ENCODE measurements at regions not wholly inside any gene's neighbourhood (a gene's known extent, or its start where the extent isn't known, plus 50 kb on each side); places are given as distances from the start of the nearest gene placed in this dataset.

DNA sequence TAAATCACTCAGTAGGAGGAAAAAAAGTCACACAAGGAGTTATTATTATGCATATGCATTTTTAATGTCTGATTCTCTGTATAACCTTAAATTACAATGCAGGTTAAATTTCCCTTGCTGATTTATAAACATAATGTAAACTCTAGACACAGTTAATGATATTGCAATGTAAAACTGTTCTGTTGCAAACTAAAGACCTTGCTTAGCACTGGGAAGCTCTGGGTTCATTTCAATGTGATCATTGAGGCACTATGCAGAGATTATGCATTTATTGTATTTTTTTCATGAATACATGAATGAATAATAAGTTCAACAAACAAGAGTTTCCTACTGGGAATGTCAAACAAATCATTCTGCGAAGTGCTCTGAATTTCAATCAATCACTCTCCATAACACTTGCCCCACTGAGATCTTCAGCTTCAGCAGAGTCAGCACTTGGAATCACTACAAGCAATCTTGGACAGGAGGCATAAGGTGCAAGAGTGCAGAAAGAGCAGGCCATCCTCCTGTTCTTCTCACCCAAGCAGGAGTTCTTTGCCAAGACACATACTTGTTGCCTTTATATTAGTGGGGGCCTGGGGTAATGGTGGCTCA is 232.1 kb downstream of the CSNK1G3 start:
- Histone ChIP-seq H2AFZ (ENCODE audit: insufficient read depth, low read depth, low read length, poor library complexity, severe bottlenecking) (no peak overlapping the region), H3K27ac (ENCODE audit: low read length in 2 of 2) (no peak overlapping the region), H3K36me3 (replicated peaks in 1 of 2; ENCODE audit: control extremely low read depth in 1 of 2, control insufficient read depth in 1 of 2, extremely low read depth in 1 of 2, insufficient read depth in 2 of 2, low read length in 1 of 2) (no peaks in the 10 kb centered on the region), H4K20me1 (ENCODE audit: control insufficient read depth, insufficient read depth, low read length, poor library complexity, severe bottlenecking) (no peaks in the 10 kb centered on the region), H3K9ac (ENCODE audit: low read length) (no peak overlapping the region), H3K27me3 (replicated peaks in 1 of 4; ENCODE audit: control extremely low read depth in 1 of 4, control insufficient read depth in 3 of 4, insufficient read depth in 4 of 4, low read length in 3 of 4) (no peaks in the 10 kb centered on the region), H3K9me3 (ENCODE audit: control extremely low read depth in 1 of 3, control insufficient read depth in 2 of 3, insufficient read depth in 1 of 3, low read length in 2 of 3) (no peaks in the 10 kb centered on the region), H3K4me1 (ENCODE audit: control insufficient read depth in 2 of 2, insufficient read depth in 2 of 2, low read length in 2 of 2) (no peaks in the 10 kb centered on the region), H3K79me2 (ENCODE audit: control insufficient read depth, insufficient read depth, low read length) (no peaks in the 10 kb centered on the region), H3K4me3 (ENCODE audit: control extremely low read depth in 1 of 5, extremely low read depth in 1 of 5, insufficient read depth in 1 of 5, low read depth in 2 of 5, low read length in 4 of 5) (no peak overlapping the region), H3K4me2 (replicated peaks; ENCODE audit: low read depth, low read length, poor library complexity, severe bottlenecking) (no peak overlapping the region)
- TF ChIP-seq, protein P1, sequence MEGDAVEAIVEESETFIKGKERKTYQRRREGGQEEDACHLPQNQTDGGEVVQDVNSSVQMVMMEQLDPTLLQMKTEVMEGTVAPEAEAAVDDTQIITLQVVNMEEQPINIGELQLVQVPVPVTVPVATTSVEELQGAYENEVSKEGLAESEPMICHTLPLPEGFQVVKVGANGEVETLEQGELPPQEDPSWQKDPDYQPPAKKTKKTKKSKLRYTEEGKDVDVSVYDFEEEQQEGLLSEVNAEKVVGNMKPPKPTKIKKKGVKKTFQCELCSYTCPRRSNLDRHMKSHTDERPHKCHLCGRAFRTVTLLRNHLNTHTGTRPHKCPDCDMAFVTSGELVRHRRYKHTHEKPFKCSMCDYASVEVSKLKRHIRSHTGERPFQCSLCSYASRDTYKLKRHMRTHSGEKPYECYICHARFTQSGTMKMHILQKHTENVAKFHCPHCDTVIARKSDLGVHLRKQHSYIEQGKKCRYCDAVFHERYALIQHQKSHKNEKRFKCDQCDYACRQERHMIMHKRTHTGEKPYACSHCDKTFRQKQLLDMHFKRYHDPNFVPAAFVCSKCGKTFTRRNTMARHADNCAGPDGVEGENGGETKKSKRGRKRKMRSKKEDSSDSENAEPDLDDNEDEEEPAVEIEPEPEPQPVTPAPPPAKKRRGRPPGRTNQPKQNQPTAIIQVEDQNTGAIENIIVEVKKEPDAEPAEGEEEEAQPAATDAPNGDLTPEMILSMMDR (IDR thresholded peaks at IDR 0.05) = no peak
- no peak for TF ChIP-seq EZH2 (IDR thresholded peaks at IDR 0.05; ENCODE audit: borderline replicate concordance, insufficient read depth, low read depth, low read length, poor library complexity, severe bottlenecking)
- H3K4me1 Mint-ChIP-seq = no peaks in the 10 kb centered on the region
- H3K9me3 Mint-ChIP-seq (ENCODE audit: insufficient read depth) = no peaks in the 10 kb centered on the region
- no peak for ATAC-seq (ENCODE audit: low read depth)
- ChIA-PET POLR2A (no interaction called here), CTCF (no interaction called here)
- no peak overlapping the region for H3K4me3 Mint-ChIP-seq
- H3K27me3 Mint-ChIP-seq = no peaks in the 10 kb centered on the region
- no peak for DNase-seq
- intact Hi-C loops (cut with micrococcal nuclease) = no loop called here
- 100% methylated on average over 1 of the region's 1 CpG for WGBS (ENCODE audit: insufficient coverage)
- H3K27ac Mint-ChIP-seq = no peak overlapping the region

DNA sequence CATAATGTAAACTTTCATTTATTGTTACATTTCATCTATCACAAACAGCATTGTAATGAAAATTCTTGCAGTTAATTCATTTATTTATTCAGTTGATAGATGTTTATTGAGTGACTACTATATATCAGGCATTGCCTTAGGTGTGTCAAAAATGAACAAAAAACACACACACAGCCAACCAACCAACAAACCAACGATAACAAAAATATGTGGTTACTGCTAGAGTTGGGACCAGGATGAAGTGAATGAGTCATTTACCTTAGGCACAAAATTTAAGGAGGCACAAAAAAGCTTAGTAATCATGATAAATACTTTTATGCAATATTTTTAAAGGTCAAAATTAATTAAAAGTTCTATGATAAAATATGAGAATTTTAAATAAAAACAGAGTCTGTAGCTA is 223.4 kb downstream of the CSNK1G3 start:
- POLR2A ChIA-PET = no interaction called here
- H3K27ac Mint-ChIP-seq = no peak overlapping the region

More for the DNA sequence above, 223.4 kb downstream of the CSNK1G3 start:
- Histone ChIP-seq H4K20me1 (ENCODE audit: control insufficient read depth, insufficient read depth, low read length, poor library complexity, severe bottlenecking) (no peaks in the 10 kb centered on the region), H3K9ac (ENCODE audit: low read length) (no peak overlapping the region), H3K9me3 (ENCODE audit: control extremely low read depth in 1 of 3, control insufficient read depth in 2 of 3, insufficient read depth in 1 of 3, low read length in 2 of 3) (peaks cover 0 to 11% (median 8%) of the 10 kb centered on the region in 3 donors), H3K4me1 (ENCODE audit: control insufficient read depth in 2 of 2, insufficient read depth in 2 of 2, low read length in 2 of 2) (no peaks in the 10 kb centered on the region), H3K4me2 (replicated peaks; ENCODE audit: low read depth, low read length, poor library complexity, severe bottlenecking) (no peak overlapping the region), H3K36me3 (replicated peaks in 1 of 2; ENCODE audit: control extremely low read depth in 1 of 2, control insufficient read depth in 1 of 2, extremely low read depth in 1 of 2, insufficient read depth in 2 of 2, low read length in 1 of 2) (no peaks in the 10 kb centered on the region), H2AFZ (ENCODE audit: insufficient read depth, low read depth, low read length, poor library complexity, severe bottlenecking) (no peak overlapping the region), H3K27ac (ENCODE audit: low read length in 2 of 2) (no peak overlapping the region), H3K27me3 (replicated peaks in 1 of 4; ENCODE audit: control extremely low read depth in 1 of 4, control insufficient read depth in 3 of 4, insufficient read depth in 4 of 4, low read length in 3 of 4) (no peaks in the 10 kb centered on the region), H3K4me3 (ENCODE audit: control extremely low read depth in 1 of 5, extremely low read depth in 1 of 5, insufficient read depth in 1 of 5, low read depth in 2 of 5, low read length in 4 of 5) (no peak overlapping the region), H3K79me2 (ENCODE audit: control insufficient read depth, insufficient read depth, low read length) (no peaks in the 10 kb centered on the region)
- H3K27me3 Mint-ChIP-seq = no peaks in the 10 kb centered on the region
- WGBS (ENCODE audit: insufficient coverage) = no CpG with 5 or more reads among the region's 1 CpG
- CTCF ChIA-PET = no interaction called here
- H3K4me3 Mint-ChIP-seq = no peak overlapping the region
- intact Hi-C loops (cut with micrococcal nuclease) = no loop called here
- no peak for DNase-seq
- H3K9me3 Mint-ChIP-seq (ENCODE audit: insufficient read depth) = peaks cover 17% of the 10 kb centered on the region
- no peak for TF ChIP-seq EZH2 (IDR thresholded peaks at IDR 0.05; ENCODE audit: borderline replicate concordance, insufficient read depth, low read depth, low read length, poor library complexity, severe bottlenecking)
- TF ChIP-seq, protein P1 (IDR thresholded peaks at IDR 0.05) = no peak
- H3K4me1 Mint-ChIP-seq = no peaks in the 10 kb centered on the region
- ATAC-seq (ENCODE audit: low read depth) = no peak
